ENCODE measurements at regions not wholly inside any gene's neighbourhood (a gene's known extent, or its start where the extent isn't known, plus 50 kb on each side); places are given as distances from the start of the nearest gene placed in this dataset.

- no peak for DNase-seq
These were observed 1440.3 kb downstream of the NCAM2 start for GRCh38 chr21:22438428-22439086.

GRCh38 chr21:22444990-22445389, 1446.8 kb downstream of the NCAM2 start:
- DNase-seq = no peak

- DNase-seq = no peak
These were observed 1452.3 kb downstream of the NCAM2 start for GRCh38 chr21:22450507-22450906.

- no peak for DNase-seq
These were observed 1458.0 kb downstream of the NCAM2 start for GRCh38 chr21:22456241-22456640.

GRCh38 chr21:22468893-22469292, 1470.7 kb downstream of the NCAM2 start:
- DNase-seq = no peak

- no peak for DNase-seq
These were observed 1476.2 kb downstream of the NCAM2 start for GRCh38 chr21:22474403-22474802.

GRCh38 chr21:22476214-22476613, 1478.0 kb downstream of the NCAM2 start:
- no peak for DNase-seq

GRCh38 chr21:22476726-22477646, 1478.8 kb downstream of the NCAM2 start:
- DNase-seq = no peak

GRCh38 chr21:22490049-22490448, 1491.8 kb downstream of the NCAM2 start:
- no peak for DNase-seq

- no peak for DNase-seq
These were observed 1518.0 kb downstream of the NCAM2 start for GRCh38 chr21:22516230-22516629.

GRCh38 chr21:22535630-22536029, 1537.4 kb downstream of the NCAM2 start:
- DNase-seq = no peak

- DNase-seq = no peak
These were observed 1538.3 kb downstream of the NCAM2 start for GRCh38 chr21:22536509-22536908.

GRCh38 chr21:22544747-22545146, 1546.5 kb downstream of the NCAM2 start:
- no peak for DNase-seq

- DNase-seq = no peak
These were observed 1554.2 kb downstream of the NCAM2 start for GRCh38 chr21:22552390-22552789.

- no peak for DNase-seq
These were observed 1556.6 kb downstream of the NCAM2 start for GRCh38 chr21:22554690-22555316.

GRCh38 chr21:22556829-22557228, 1558.6 kb downstream of the NCAM2 start:
- DNase-seq = no peak

- no peak for DNase-seq
These were observed 1563.7 kb downstream of the NCAM2 start for GRCh38 chr21:22561946-22562345.

- no peak for DNase-seq
These were observed 1575.6 kb downstream of the NCAM2 start for GRCh38 chr21:22573834-22574233.

GRCh38 chr21:22575165-22575584, 1577.0 kb downstream of the NCAM2 start:
- peak; percentile 52 for DNase-seq

- DNase-seq = no peak
These were observed 1581.5 kb downstream of the NCAM2 start for GRCh38 chr21:22579741-22580140.

- no peak for DNase-seq
These were observed 1583.8 kb downstream of the NCAM2 start for GRCh38 chr21:22582026-22582425.

GRCh38 chr21:22584308-22584707, 1586.1 kb downstream of the NCAM2 start:
- DNase-seq = no peak

GRCh38 chr21:22585558-22585957, 1587.3 kb downstream of the NCAM2 start:
- no peak for DNase-seq

Measured in retina (tissue), 1 donor.